ENCODE measurements at regions not wholly inside any gene's neighbourhood (a gene's known extent, or its start where the extent isn't known, plus 50 kb on each side); places are given as distances from the start of the nearest gene placed in this dataset.

DNA sequence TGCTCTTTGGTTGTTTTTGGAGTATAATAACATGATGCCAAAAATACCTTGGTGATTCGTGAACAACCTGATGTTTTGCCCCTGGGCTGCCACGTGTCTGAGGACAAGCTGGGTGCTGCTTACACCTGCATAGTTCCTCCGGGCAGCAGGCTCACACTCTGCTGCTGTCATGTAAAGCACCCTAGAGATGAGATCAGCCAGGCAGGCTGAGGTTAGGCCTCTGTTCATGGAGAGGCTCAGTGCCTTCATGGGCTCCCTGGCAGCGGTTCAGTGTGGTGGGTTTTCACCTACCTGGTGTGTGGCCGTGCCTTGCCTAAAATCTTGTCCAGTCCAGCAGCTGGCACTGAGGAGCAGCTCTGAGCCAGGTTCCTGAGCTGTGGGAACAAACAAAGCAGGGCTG lies 60.1 kb upstream of the TAGAP start:
- TF ChIP-seq ZFX (IDR thresholded peaks at IDR 0.05) = no peak
- TF ChIP-seq, protein P1, sequence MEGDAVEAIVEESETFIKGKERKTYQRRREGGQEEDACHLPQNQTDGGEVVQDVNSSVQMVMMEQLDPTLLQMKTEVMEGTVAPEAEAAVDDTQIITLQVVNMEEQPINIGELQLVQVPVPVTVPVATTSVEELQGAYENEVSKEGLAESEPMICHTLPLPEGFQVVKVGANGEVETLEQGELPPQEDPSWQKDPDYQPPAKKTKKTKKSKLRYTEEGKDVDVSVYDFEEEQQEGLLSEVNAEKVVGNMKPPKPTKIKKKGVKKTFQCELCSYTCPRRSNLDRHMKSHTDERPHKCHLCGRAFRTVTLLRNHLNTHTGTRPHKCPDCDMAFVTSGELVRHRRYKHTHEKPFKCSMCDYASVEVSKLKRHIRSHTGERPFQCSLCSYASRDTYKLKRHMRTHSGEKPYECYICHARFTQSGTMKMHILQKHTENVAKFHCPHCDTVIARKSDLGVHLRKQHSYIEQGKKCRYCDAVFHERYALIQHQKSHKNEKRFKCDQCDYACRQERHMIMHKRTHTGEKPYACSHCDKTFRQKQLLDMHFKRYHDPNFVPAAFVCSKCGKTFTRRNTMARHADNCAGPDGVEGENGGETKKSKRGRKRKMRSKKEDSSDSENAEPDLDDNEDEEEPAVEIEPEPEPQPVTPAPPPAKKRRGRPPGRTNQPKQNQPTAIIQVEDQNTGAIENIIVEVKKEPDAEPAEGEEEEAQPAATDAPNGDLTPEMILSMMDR (conservative IDR thresholded peaks at IDR 0.05) = no peak

DNA sequence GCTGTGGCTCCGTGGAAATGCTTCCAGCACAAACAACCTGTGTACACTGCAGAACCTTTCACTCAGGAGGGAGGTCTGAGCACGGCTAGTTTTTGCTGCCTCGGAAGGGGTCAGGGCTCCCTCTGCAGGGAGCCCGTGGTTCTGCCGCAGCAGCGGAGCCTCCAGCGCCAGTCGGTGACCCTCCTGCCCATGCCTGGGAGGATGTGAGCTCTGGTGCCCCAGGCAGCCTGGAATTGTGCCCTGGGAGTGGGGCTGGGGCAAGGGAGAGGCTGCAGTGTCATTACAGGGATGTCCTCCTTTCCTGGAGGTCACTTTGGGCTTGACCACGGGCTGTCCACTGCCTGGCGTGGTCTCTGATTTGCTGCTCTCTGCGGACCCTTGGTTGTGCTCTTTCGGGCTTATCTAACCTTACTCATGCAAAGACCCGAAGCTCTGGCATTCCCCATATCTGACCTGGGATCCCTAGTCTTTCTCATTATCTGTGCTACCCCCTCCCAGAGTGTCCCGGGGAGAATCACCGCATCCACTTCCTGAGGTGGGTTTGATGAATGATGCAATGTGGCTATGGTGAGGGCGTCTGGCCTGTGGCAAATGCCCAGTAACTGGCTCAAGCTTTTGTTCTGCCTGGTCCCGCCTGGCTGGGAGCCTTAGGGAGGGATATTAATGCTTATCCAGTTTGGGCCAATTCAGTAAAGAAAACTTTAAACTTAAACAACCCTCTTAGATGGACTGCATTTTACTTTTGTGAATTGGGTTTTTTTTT lies 59.6 kb upstream of the TAGAP start:
- no peak overlapping the region for H3K27ac ChIP-seq

More for the DNA sequence above, 60.1 kb upstream of the TAGAP start:
- no peak overlapping the region for H3K27ac ChIP-seq

DNA sequence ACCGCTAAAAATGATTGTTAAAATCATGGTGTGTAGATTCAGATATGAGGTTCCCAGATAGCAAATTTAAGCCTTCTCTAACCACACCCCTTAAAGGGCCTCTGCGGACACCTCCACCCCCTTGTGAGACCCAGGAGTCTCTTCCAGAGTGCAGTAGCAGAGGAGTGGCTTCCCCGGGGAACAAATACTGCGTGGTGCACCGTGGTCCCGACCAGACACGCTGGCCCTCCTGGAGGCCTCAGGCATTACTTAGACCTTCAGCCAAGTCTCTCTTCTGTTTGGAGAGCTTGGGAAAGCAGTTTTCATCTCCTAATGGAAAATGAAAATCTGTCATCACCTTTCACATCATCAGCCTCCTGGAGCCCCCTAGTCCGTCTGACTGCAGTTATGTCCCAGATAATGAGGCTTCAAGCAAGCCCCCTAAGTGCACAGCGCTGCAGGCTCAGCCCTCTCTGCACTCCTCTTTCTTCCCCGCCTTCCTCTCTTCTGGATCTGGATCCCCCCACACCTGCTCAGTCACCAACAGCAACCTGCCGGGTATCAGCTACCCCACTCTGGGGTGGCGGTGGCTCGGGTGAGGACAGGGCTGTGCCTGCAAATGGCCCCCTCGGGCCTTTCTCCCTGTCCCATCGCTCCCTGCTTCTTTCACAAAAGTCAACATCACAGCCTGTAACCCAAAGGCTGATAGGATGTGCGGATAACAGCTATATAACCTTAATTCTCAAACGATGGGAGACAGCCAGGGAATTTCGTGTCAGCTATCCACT lies 58.8 kb upstream of the TAGAP start:
- TF ChIP-seq, protein P1 (conservative IDR thresholded peaks at IDR 0.05) = no peak
- no peak for TF ChIP-seq ZFX (IDR thresholded peaks at IDR 0.05)
- no peak overlapping the region for H3K27ac ChIP-seq

More for the DNA sequence above, 59.6 kb upstream of the TAGAP start:
- TF ChIP-seq ZFX (IDR thresholded peaks at IDR 0.05) = no peak
- TF ChIP-seq, protein P1 (conservative IDR thresholded peaks at IDR 0.05) = peak; percentile 63

DNA sequence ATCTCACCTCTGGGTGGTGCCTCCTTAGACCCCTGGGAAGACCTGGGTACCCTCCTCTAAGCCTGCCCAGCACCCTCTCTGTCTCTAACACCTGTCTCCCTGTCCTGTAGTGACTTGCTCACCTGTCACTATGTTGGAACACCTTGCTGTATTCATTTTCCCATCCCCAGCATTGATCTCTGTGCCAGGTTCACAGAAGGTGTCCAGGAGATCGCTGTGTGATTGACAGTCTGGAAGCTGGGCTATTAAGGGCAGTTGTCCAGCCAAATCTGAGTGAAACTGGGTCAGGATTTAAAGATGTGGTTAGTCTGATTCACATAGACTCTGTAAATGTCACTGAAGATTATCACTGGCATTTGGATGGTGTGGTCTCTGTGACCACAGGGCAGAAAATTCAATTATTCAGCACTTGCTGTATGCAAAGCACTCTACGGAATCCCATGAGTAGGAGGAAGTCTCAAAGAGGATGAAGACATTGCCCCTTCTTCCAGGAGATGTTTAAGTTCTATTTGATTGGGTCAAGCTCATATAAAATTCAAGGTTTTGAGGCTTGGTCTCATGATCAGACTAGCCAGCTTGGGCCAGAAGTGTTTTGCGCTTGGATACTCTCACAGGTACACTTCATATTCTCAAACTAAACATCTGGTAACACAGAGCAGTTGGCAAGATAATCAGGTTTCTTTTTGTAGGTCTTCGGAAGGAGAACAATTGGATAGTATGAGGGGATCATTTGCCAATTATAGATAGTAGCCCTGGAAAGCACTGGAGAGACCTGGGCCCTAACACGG lies 57.8 kb upstream of the TAGAP start:
- H3K27ac ChIP-seq = no peak overlapping the region
- TF ChIP-seq ZFX (IDR thresholded peaks at IDR 0.05) = no peak
- TF ChIP-seq, protein P1 (conservative IDR thresholded peaks at IDR 0.05) = no peak

DNA sequence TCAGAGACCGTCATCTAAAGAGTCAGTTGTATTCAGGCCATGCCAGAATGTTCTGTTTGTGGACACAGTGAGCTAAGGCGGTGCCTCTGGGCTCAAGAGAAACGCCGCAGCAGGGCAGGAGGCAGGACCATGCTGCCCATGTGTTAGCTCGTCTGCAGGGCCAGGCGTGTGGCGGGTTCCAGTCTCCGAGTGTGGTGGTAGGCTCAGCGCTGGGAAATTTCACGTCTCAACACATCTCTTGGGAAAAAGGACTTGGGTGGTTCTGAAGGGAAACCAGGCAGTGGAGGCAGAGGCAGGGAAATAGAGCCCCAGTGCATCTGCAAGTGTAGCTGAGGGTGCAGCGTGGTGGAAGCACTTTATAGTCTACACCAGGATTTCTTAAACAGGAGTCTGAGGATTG lies 56.9 kb upstream of the TAGAP start:
- TF ChIP-seq ZFX (IDR thresholded peaks at IDR 0.05) = no peak
- TF ChIP-seq, protein P1 (conservative IDR thresholded peaks at IDR 0.05) = no peak
- no peak overlapping the region for H3K27ac ChIP-seq

DNA sequence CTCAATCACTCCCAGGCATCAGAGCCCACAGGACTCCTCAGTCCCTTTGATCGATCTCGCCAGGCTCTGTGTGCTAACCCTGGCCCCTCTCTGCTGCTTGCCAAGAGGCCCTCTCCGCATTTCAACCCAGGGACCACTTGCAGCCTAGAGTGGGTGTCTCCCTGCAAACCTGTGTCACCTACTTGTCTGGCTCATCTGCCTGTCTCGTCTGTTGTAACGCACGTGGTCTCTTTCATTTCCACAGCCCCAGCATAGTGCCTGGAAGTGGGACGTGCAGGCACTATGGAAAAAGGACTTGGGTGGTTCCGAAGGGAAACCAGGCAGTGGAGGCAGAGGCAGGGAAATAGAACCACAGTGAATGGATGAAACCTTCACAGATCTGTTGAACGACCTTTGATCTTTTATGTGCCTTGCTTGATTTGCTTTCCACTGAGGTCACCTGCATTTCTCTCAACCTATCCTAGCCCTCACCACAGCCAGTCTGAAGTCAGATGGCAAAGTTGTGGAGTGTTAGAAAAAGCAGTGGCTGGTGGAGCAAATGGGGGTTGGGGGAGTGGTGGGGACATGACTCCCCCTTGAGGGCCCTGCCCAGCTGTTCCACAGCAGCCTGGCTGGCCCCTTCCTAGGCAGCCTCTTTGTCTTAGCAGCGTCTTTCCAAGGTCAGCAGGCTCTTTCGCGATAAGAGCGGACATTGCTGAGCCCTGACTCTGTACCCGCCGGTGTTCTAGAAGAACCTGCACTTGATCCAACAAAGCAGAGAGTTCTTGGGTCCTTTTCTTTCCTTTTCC lies 55.8 kb upstream of the TAGAP start:
- no peak overlapping the region for H3K27ac ChIP-seq
- TF ChIP-seq, protein P1 (conservative IDR thresholded peaks at IDR 0.05) = no peak
- no peak for TF ChIP-seq ZFX (IDR thresholded peaks at IDR 0.05)
